K562 (cell line): ENCODE measurements at regions not wholly inside any gene's neighbourhood (a gene's known extent, or its start where the extent isn't known, plus 50 kb on each side); places are given as distances from the start of the nearest gene placed in this dataset.

Experiments
- CTCF ChIP-seq, 3 experiments: IDR thresholded peaks in 2 of 3; conservative IDR thresholded peaks in 1 of 3; 2 replicates each; pipeline ENCODE4 v1.5.1; 2011 to 2012; ENCODE audit warnings: low read length in 3 of 3, mild to moderate bottlenecking in 3 of 3, control low read depth in 2 of 3, improper control_type of control experiment in 1 of 3, inconsistent platforms in 1 of 3, low read depth in 1 of 3, mixed read lengths in 1 of 3, moderate library complexity in 1 of 3; ENCODE audit not compliant: insufficient read depth in 2 of 3
- ESRRB ChIP-seq: fragments of 250-450 bp; sonication (Bioruptor Pico); IDR thresholded peaks from 2 replicates; pipeline ENCODE4 v1.5.0; 2020; ENCODE audit warnings: mild to moderate bottlenecking, moderate library complexity, borderline replicate concordance
- KAT2B ChIP-seq: IDR thresholded peaks from one replicate; pipeline ENCODE4 v1.6.1; 2012; ENCODE audit warnings: low read depth, mild to moderate bottlenecking, control low read depth, inconsistent platforms, low read length, moderate library complexity
- POLR3A ChIP-seq: IDR thresholded peaks from 2 replicates; pipeline ENCODE4 v1.6.1; 2011; ENCODE audit warnings: borderline replicate concordance, mild to moderate bottlenecking, moderate library complexity; ENCODE audit not compliant: insufficient read length, insufficient read depth; ENCODE audit errors: extremely low read depth
- YBX1 ChIP-seq: fragments of 450-650 bp; IDR thresholded peaks from 2 replicates; pipeline ENCODE4 v1.7.1; 2016; ENCODE audit warnings: mild to moderate bottlenecking
- ZBTB7A ChIP-seq: IDR thresholded peaks from 2 replicates; pipeline ENCODE4 v1.6.1; 2011; ENCODE audit warnings: low read depth, mild to moderate bottlenecking, low read length, moderate library complexity, borderline replicate concordance; ENCODE audit not compliant: control insufficient read depth
- ZNF274 ChIP-seq: IDR thresholded peaks from 2 replicates; pipeline ENCODE4 v1.6.1; 2011; ENCODE audit warnings: low read depth, mild to moderate bottlenecking, low read length, moderate library complexity, borderline replicate concordance

GRCh38 chr5:10838038-10838437, 77.0 kb upstream of the DAP start:
- no peak for TF ChIP-seq KAT2B
- TF ChIP-seq CTCF (IDR thresholded peaks at IDR 0.05 in 2 of 3, conservative IDR thresholded peaks at IDR 0.05 in 1 of 3; ENCODE audit: insufficient read depth in 2 of 3, low read depth in 1 of 3, low read length in 3 of 3): 0 out of 6 replicates have a peak, but pooled peaks of 1 of the 3 experiments have one; percentile 11
- TF ChIP-seq ZNF274: no peak
- TF ChIP-seq YBX1: no peak
- no peak for TF ChIP-seq POLR3A
- no peak for TF ChIP-seq ZBTB7A
- no peak for TF ChIP-seq ESRRB (CRISPR knock-in tag)
